SU-DHL-6 (cell line): ENCODE measurements at regions not wholly inside any gene's neighbourhood (a gene's known extent, or its start where the extent isn't known, plus 50 kb on each side); places are given as distances from the start of the nearest gene placed in this dataset.

Experiments used
- EZH2phosphoT487 ChIP-seq: fragments of 200-600 bp; sonication (generic), shearing (Covaris generic); conservative IDR thresholded peaks from 2 replicates; pipeline ENCODE4 v1.6.1; 2018; ENCODE audit warnings: mild to moderate bottlenecking, antibody characterized with exemption, low read length, moderate library complexity, mixed read lengths
- TF ChIP-seq, protein P1 (sequence below): fragments of 200-600 bp; sonication (generic); IDR thresholded peaks from one replicate; pipeline ENCODE4 v1.5.1; 2017; ENCODE audit warnings: antibody characterized with exemption, mild to moderate bottlenecking, low read length, moderate library complexity; ENCODE audit not compliant: insufficient read depth, poor library complexity, severe bottlenecking

DNA sequence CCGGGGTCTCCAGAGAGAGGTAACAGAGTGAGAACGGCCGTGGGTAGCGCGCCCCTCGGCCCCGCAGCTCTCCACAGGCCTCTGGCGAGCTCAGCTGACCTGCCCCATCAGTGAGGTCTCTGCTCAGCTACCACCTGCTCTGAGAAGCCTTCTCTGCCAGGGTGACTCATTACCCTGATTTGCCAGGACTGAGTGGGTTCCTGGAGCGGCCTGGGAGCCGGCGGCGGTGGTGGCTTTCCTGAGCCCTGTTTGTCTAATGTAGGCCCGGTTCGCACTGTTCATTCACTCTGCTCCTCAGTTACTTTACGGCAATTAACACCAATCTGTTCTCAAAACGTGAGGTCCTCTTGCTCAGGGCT is 351.0 kb upstream of the B3GAT1 start:
- TF ChIP-seq EZH2phosphoT487 = no peak
- TF ChIP-seq, protein P1, sequence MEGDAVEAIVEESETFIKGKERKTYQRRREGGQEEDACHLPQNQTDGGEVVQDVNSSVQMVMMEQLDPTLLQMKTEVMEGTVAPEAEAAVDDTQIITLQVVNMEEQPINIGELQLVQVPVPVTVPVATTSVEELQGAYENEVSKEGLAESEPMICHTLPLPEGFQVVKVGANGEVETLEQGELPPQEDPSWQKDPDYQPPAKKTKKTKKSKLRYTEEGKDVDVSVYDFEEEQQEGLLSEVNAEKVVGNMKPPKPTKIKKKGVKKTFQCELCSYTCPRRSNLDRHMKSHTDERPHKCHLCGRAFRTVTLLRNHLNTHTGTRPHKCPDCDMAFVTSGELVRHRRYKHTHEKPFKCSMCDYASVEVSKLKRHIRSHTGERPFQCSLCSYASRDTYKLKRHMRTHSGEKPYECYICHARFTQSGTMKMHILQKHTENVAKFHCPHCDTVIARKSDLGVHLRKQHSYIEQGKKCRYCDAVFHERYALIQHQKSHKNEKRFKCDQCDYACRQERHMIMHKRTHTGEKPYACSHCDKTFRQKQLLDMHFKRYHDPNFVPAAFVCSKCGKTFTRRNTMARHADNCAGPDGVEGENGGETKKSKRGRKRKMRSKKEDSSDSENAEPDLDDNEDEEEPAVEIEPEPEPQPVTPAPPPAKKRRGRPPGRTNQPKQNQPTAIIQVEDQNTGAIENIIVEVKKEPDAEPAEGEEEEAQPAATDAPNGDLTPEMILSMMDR = no peak
